Astrocyte (in vitro differentiated cells and primary cell): ENCODE measurements at regions not wholly inside any gene's neighbourhood (a gene's known extent, or its start where the extent isn't known, plus 50 kb on each side); places are given as distances from the start of the nearest gene placed in this dataset.

Source experiments
- EZH2 ChIP-seq: IDR thresholded peaks from 2 replicates; pipeline ENCODE4 v1.6.1; 2012; ENCODE audit warnings: mild to moderate bottlenecking, low read length, inconsistent platforms; ENCODE audit not compliant: insufficient read depth
- TF ChIP-seq, protein P1 (sequence below): IDR thresholded peaks from 2 replicates; pipeline ENCODE4 v1.5.1; 2011; ENCODE audit warnings: low read depth, mild to moderate bottlenecking, inconsistent platforms, low read length, moderate library complexity; ENCODE audit not compliant: insufficient read depth

DNA sequence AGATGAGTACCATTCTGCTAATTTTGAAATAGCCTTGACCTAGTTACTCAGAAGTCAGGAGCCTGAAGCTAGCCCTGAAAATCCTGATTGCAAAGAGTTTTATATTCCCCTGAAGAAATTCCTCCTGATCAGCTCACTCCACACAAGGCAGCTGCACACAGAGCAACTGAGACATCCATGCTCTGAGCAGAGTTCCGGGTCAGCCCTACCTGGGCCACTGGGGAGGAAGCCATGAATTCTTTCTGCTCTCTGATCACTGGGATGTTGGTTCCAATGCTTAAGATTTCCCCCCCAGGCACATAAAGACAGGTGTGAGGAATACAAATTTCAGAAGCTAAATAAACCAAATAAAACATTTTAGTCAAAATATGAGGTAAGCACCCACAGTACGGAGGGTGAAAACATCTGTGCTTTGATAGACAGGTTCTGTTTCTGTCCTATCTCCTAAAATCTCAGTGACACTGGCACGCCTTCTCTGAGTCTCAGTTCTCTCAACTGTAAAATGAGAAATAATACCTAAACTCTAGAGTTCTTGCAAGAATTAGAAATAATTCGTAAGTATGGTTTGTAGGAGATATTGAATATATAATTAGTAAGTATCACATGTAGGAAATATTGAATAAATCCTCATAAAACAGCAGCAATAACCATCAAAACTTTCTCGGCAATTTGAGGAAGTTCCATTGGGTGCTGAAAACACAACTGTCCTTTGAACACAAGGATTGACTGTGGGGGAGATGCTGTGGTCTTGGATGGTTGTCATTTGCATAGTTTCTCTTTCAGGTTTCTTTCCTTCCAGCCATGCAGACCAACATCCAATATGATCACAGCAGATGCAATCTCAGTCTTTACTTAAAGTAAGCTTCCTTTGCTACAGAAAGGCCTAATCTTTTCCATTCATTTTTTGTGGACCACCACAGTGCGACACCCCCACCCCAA lies 133.0 kb upstream of the TNS3 start:
- TF ChIP-seq, protein P1, sequence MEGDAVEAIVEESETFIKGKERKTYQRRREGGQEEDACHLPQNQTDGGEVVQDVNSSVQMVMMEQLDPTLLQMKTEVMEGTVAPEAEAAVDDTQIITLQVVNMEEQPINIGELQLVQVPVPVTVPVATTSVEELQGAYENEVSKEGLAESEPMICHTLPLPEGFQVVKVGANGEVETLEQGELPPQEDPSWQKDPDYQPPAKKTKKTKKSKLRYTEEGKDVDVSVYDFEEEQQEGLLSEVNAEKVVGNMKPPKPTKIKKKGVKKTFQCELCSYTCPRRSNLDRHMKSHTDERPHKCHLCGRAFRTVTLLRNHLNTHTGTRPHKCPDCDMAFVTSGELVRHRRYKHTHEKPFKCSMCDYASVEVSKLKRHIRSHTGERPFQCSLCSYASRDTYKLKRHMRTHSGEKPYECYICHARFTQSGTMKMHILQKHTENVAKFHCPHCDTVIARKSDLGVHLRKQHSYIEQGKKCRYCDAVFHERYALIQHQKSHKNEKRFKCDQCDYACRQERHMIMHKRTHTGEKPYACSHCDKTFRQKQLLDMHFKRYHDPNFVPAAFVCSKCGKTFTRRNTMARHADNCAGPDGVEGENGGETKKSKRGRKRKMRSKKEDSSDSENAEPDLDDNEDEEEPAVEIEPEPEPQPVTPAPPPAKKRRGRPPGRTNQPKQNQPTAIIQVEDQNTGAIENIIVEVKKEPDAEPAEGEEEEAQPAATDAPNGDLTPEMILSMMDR: no peak
- TF ChIP-seq EZH2: no peak
